BJ (cell line): ENCODE measurements at regions not wholly inside any gene's neighbourhood (a gene's known extent, or its start where the extent isn't known, plus 50 kb on each side); places are given as distances from the start of the nearest gene placed in this dataset.

Source experiments
- CTCF ChIA-PET: fragments of 350-600 bp; formaldehyde crosslinking; extraction: SDS; loops from one replicate; lab custom pipeline; 2021; ENCODE audit warnings: antibody characterized with exemption, inconsistent platforms; lab: Yijun Ruan, JAX
- POLR2A ChIA-PET: fragments of 300-600 bp; sonication (Branson Sonifier 250); formaldehyde crosslinking; extraction: SDS; loops from one replicate; lab custom pipeline; 2021; ENCODE audit warnings: antibody characterized with exemption; lab: Charles Lee
- DNase-seq: peaks from one replicate; pipeline ENCODE4 v3.0.0-alpha.2; 2011; ENCODE audit warnings: low read depth
- H3K27me3 ChIP-seq: 2 replicates; pipeline ENCODE4 v1.6.0; 2011; ENCODE audit warnings: low read length; ENCODE audit not compliant: control insufficient read depth, insufficient read depth
- H3K36me3 ChIP-seq: 2 replicates; pipeline ENCODE4 v1.5.1; 2011; ENCODE audit warnings: low read length; ENCODE audit not compliant: control insufficient read depth, insufficient read depth
- H3K4me3 ChIP-seq: 2 replicates; pipeline ENCODE4 v1.5.1; 2011; ENCODE audit warnings: low read depth, mild to moderate bottlenecking, control low read depth, low read length
- TF ChIP-seq, protein P1 (sequence below): IDR thresholded peaks from 2 replicates; pipeline ENCODE4 v1.5.1; 2011; ENCODE audit warnings: low read depth, mild to moderate bottlenecking, control low read depth, inconsistent platforms, low read length, moderate library complexity; ENCODE audit not compliant: insufficient read depth

DNA sequence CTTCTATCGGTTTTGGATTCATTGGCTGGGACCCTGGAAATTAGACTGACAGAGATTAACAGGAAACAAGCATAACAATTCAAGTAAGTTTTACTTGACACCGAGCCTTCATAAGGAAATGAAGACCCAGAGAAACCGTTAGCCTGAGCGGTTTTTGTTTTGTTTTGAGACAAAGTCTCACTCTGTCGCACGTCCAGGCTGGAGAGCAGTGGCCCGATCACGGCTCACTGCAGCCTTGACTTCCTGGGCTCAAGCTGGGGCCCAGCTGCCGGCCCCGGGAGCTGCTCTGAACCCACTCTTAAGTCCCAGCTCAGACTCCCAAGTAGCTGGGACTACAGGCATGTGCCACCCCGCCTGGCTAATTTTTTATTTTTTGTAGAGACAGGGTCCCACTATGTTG is 321.3 kb downstream of the SEC14L1 start:
- TF ChIP-seq, protein P1, sequence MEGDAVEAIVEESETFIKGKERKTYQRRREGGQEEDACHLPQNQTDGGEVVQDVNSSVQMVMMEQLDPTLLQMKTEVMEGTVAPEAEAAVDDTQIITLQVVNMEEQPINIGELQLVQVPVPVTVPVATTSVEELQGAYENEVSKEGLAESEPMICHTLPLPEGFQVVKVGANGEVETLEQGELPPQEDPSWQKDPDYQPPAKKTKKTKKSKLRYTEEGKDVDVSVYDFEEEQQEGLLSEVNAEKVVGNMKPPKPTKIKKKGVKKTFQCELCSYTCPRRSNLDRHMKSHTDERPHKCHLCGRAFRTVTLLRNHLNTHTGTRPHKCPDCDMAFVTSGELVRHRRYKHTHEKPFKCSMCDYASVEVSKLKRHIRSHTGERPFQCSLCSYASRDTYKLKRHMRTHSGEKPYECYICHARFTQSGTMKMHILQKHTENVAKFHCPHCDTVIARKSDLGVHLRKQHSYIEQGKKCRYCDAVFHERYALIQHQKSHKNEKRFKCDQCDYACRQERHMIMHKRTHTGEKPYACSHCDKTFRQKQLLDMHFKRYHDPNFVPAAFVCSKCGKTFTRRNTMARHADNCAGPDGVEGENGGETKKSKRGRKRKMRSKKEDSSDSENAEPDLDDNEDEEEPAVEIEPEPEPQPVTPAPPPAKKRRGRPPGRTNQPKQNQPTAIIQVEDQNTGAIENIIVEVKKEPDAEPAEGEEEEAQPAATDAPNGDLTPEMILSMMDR = no peak
- H3K36me3 ChIP-seq = peaks cover 4% of the 10 kb centered on the region
- DNase-seq = no peak
- ChIA-PET POLR2A (no interaction called here), CTCF (no interaction called here)
- no peak overlapping the region for H3K4me3 ChIP-seq
- H3K27me3 ChIP-seq = no peaks in the 10 kb centered on the region

DNA sequence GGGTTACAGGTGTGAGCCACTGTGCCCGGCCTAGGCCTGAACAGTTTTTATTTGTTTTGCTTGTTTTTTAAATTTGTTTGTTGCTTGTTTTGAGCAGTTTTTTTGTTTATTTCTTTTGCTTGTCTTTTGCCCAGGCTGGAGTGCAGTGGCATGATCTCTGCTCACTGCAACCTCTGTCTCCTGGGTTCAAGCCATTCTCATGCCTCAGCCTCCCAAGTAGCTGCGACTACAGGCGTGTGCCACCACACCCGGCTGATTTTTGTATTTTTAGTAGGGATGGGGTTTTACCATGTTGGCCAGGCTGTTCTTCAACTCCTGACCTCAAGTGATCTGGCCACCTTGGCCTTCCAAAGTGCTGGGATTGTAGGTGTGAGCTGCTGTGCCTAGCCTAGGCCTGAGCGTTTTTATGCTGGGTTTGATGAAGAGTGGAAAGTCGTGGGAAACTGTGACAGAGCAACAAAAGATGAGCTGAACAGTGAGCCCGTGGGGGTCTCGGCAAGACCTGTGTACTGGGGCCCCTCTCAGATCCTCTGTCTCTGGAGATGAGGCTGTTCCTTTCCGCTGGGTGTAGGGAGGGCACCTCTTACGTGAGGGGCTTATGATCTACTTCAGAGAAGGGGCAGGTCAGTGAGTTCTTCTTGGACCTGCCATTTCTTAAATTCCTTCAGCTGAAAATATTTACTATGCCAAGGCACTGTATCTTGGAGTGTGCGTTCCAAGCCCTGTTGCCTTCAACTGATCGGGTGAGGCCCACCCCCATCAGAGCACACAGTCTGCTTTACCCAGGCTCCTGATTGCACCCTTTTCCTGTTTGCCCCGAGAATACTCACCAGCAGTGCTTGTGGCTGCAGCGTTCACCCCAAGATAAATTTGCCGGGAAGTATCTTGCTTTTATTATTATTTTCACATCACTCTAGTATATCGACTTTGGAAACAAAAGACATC is 322.1 kb downstream of the SEC14L1 start:
- Histone ChIP-seq H3K27me3 (no peaks in the 10 kb centered on the region), H3K36me3 (peaks cover 4% of the 10 kb centered on the region), H3K4me3 (no peak overlapping the region)
- CTCF ChIA-PET = no interaction called here
- TF ChIP-seq, protein P1 = no peak
- DNase-seq = no peak
- POLR2A ChIA-PET = no interaction called here

DNA sequence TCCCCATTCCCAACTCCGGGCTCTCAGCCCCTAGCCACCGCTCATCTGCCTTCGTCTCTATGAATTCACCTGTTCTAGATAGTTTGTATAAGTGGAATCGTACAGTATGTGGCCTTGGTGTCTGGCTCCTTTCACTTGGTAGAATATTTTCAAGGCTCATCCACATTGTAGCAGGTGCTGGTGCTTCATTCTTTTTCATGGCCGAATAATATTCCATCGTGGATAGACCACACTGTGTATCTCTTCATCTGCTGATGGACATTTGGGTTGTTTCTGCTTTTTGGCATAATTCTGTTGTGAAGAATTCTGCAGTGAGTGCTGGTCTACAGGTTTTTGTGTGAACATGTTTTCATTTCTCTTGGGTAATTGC is 324.2 kb downstream of the SEC14L1 start:
- ChIA-PET POLR2A (no interaction called here), CTCF (no interaction called here)

DNA sequence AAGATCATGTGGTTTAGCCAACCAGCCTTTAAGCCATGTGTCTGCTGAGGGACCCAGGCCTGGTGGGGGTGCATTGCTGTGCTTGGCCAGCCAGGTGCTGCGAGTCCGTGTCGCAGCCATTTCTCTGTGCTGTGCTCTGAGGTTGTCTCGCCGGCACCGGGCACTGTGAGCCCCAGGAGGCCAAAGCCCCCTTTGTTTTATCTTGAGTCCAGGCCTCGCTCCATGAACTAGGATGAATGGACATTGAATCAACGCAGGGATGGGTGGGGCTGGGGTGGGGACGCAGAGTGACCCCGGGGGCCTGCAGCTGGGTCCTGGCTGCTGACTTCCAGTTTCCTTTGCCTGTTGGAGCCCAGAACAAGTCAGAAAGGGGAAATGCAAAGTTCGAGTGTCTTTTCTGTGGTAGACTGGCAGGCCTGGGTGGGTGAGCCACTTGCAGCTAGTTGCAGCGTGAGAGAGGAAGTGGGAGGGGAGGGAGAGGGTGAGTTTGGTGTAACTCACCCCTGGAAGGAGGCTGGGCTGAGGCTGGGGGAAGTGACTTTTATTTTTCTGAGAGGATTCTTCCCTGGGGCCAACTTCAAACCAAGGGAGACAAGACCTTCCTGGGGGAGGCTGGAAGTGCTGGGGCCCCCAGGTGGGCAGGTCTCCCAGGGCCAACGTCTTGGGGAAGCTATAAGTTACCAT is 324.7 kb downstream of the SEC14L1 start:
- no peak overlapping the region for H3K4me3 ChIP-seq
- no peak for DNase-seq
- ChIA-PET POLR2A (interaction anchor here (0.9 kb wide), 1 partner anchor 14 kb away, joined by 6 read pairs; no protein-coding TSS in a partner anchor), CTCF (no interaction called here)
- TF ChIP-seq, protein P1 = no peak
- H3K36me3 ChIP-seq = peaks cover 3% of the 10 kb centered on the region
- no peaks in the 10 kb centered on the region for H3K27me3 ChIP-seq

More for the DNA sequence above, 324.2 kb downstream of the SEC14L1 start:
- peaks cover 3% of the 10 kb centered on the region for H3K36me3 ChIP-seq
- TF ChIP-seq, protein P1 = no peak
- no peak overlapping the region for H3K4me3 ChIP-seq
- no peak for DNase-seq
- no peaks in the 10 kb centered on the region for H3K27me3 ChIP-seq

DNA sequence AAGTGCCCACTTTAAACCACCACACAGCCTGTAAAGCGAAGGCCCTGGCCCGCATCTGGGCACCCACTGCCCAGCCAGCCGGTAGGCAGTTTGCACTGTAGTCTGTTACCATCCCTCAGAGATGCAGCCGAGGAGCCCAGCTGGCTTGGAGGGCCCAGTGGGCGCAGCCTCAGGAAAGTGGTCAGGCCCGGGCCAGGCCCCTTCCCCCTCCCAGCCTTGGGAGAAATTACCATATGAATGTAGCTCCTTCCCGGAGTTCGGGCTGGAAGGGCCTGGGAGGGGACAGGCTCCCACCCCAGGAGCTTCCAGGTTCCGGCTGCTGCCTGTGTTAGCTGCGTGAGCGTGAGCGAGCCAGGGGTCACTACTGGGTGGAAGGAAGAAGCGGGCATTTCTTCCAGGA is 325.4 kb downstream of the SEC14L1 start:
- ChIA-PET CTCF (no interaction called here), POLR2A (interaction anchor here (0.6 to 0.9 kb wide), 2 partner anchors 14 to 758 kb away, joined by 3 to 6 read pairs; no protein-coding TSS in a partner anchor)
- Histone ChIP-seq H3K36me3 (peaks cover 3% of the 10 kb centered on the region), H3K27me3 (no peaks in the 10 kb centered on the region), H3K4me3 (no peak overlapping the region)
- TF ChIP-seq, protein P1 = no peak
- DNase-seq = no peak
